ENCODE measurements at regions not wholly inside any gene's neighbourhood (a gene's known extent, or its start where the extent isn't known, plus 50 kb on each side); places are given as distances from the start of the nearest gene placed in this dataset.
A peak's percentile ranks its signal among the peaks of the same experiment; 100 is the strongest.

- DNase-seq (ENCODE audit: low spot score) (no peak), FAIRE-seq (no peak)
These were observed 263.3 kb downstream of the PTEN start for GRCh38 chr10:88126699-88127098.

- no peak for DNase-seq (ENCODE audit: low spot score)
- no peak for FAIRE-seq
These were observed 263.8 kb downstream of the PTEN start for GRCh38 chr10:88127269-88127668.

- FAIRE-seq (no peak), DNase-seq (ENCODE audit: low spot score) (no peak)
These were observed 264.3 kb downstream of the PTEN start for GRCh38 chr10:88127766-88128165.

GRCh38 chr10:88129013-88129412 lies 265.6 kb downstream of the PTEN start:
- no peak for DNase-seq (ENCODE audit: low spot score)
- FAIRE-seq, result no peak

- FAIRE-seq, result no peak
- no peak for DNase-seq (ENCODE audit: low spot score)
These were observed 267.5 kb downstream of the PTEN start for GRCh38 chr10:88130912-88131311.

GRCh38 chr10:88131511-88132139 lies 268.2 kb downstream of the PTEN start:
- DNase-seq (ENCODE audit: low spot score) (no peak), FAIRE-seq (no peak)

GRCh38 chr10:88136712-88137111 lies 273.3 kb downstream of the PTEN start:
- FAIRE-seq (no peak), DNase-seq (ENCODE audit: low spot score) (no peak)

GRCh38 chr10:88138319-88138848 lies 275.0 kb downstream of the PTEN start:
- FAIRE-seq, result no peak
- DNase-seq (ENCODE audit: low spot score), result no peak

GRCh38 chr10:88147000-88147798 lies 283.8 kb downstream of the PTEN start:
- no peak for DNase-seq (ENCODE audit: low spot score)
- FAIRE-seq, result no peak

- DNase-seq (ENCODE audit: low spot score), result peak; percentile 74
- FAIRE-seq, result no peak
These were observed 286.5 kb downstream of the PTEN start for GRCh38 chr10:88149906-88150305.

- DNase-seq (ENCODE audit: low spot score), result peak; percentile 92
- FAIRE-seq, result peak; percentile 95
These were observed 286.9 kb downstream of the PTEN start for GRCh38 chr10:88150339-88150738.

- FAIRE-seq, result peak; percentile 80
- peak; percentile 97 for DNase-seq (ENCODE audit: low spot score)
These were observed 289.3 kb downstream of the PTEN start for GRCh38 chr10:88152728-88153133.

GRCh38 chr10:88154596-88155250 lies 291.3 kb downstream of the PTEN start:
- FAIRE-seq (no peak), DNase-seq (ENCODE audit: low spot score) (peak; percentile 27)

GRCh38 chr10:88156341-88156740 lies 292.9 kb downstream of the PTEN start:
- FAIRE-seq (peak; percentile 94), DNase-seq (ENCODE audit: low spot score) (peak; percentile 89)

GRCh38 chr10:88157981-88158465 lies 294.6 kb downstream of the PTEN start:
- FAIRE-seq, result peak; percentile 97

GRCh38 chr10:88158526-88159122 lies 295.2 kb downstream of the PTEN start:
- DNase-seq (ENCODE audit: low spot score) (no peak), FAIRE-seq (no peak)

More at GRCh38 chr10:88157981-88158465, 294.6 kb downstream of the PTEN start:
- peak; percentile 87 for DNase-seq (ENCODE audit: low spot score)

- peak; percentile 30 for DNase-seq (ENCODE audit: low spot score)
- FAIRE-seq, result peak; percentile 93
These were observed 295.9 kb downstream of the PTEN start for GRCh38 chr10:88159127-88159829.

GRCh38 chr10:88161070-88161469 lies 297.6 kb downstream of the PTEN start:
- FAIRE-seq, result no peak
- DNase-seq (ENCODE audit: low spot score), result no peak

- FAIRE-seq (no peak), DNase-seq (ENCODE audit: low spot score) (no peak)
These were observed 298.3 kb downstream of the PTEN start for GRCh38 chr10:88161756-88162155.

- no peak for DNase-seq (ENCODE audit: low spot score)
- FAIRE-seq, result no peak
These were observed 299.4 kb downstream of the PTEN start for GRCh38 chr10:88162852-88163251.

- FAIRE-seq (no peak), DNase-seq (ENCODE audit: low spot score) (no peak)
These were observed 300.1 kb downstream of the PTEN start for GRCh38 chr10:88163572-88163971.
